Mammary epithelial cell (primary cell): ENCODE measurements at regions not wholly inside any gene's neighbourhood (a gene's known extent, or its start where the extent isn't known, plus 50 kb on each side); places are given as distances from the start of the nearest gene placed in this dataset.

ENCODE experiments used
- CTCF ChIP-seq, 2 donors: IDR thresholded peaks in 1 of 2; conservative IDR thresholded peaks in 1 of 2; 2 replicates each; pipeline ENCODE4 v1.5.1; 2011 to 2012; ENCODE audit warnings: inconsistent platforms in 2 of 2, low read length in 2 of 2, mild to moderate bottlenecking in 2 of 2, control low read depth in 1 of 2, low read depth in 1 of 2; ENCODE audit not compliant: insufficient read depth in 1 of 2; ENCODE audit errors: extremely low read depth in 1 of 2
- EZH2 ChIP-seq: IDR thresholded peaks from 2 replicates; pipeline ENCODE4 v1.6.1; 2012; ENCODE audit warnings: low read length, inconsistent platforms, borderline replicate concordance

DNA sequence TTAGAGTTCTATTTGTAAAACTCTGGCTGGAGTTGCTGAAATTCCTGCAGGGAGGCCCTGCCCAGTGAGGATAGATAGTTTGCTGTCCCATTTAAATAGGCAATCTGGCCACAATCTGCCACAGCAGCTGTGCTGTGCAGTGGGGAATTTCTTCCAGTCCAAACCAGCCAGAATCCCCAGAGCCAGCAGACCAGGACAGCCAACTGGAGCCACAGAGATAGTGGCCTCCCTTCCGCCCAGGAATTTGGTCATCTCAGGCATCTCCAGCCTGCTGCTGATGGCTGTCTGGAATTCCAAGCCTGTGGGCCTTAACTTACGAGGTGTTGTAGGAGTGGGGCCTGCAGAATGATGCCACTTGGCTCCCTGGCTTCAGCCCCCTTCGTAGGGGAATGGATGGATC lies 643.4 kb downstream of the DNAJB9 start:
- TF ChIP-seq CTCF (conservative IDR thresholded peaks at IDR 0.05 in 1 of 2, IDR thresholded peaks at IDR 0.05 in 1 of 2; ENCODE audit: extremely low read depth in 1 of 2, insufficient read depth in 1 of 2, low read depth in 1 of 2, low read length in 2 of 2) (no peak), EZH2 (no peak)
